HG02571 (cell line): ENCODE measurements at regions not wholly inside any gene's neighbourhood (a gene's known extent, or its start where the extent isn't known, plus 50 kb on each side); places are given as distances from the start of the nearest gene placed in this dataset.

Experiments
- ATAC-seq: cut with Tn5 transposase; IDR thresholded peaks from one replicate; pipeline ENCODE4 v1.9.1; 2021; ENCODE audit warnings: mild to moderate bottlenecking, moderate library complexity; ENCODE audit not compliant: unreplicated experiment

DNA sequence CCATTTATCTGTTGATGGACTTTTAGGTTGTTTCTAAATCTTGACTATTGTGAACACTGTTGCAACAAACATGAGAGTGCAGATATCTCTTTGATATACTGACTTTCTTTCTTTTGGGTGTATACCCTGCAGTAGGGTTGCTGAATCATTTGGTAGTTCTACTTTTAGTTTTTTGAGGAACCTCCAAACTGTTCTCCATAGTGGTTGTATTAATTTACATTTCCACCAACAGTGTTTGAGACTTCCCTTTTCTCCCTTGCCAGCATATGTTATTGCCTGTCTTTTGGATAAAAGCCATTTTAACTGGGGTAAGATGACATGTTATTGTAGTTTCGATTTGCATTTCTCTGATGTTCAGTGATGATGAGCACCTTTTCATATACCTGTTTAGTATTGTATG is 330.0 kb downstream of the DDX10 start:
- ATAC-seq: no peak

DNA sequence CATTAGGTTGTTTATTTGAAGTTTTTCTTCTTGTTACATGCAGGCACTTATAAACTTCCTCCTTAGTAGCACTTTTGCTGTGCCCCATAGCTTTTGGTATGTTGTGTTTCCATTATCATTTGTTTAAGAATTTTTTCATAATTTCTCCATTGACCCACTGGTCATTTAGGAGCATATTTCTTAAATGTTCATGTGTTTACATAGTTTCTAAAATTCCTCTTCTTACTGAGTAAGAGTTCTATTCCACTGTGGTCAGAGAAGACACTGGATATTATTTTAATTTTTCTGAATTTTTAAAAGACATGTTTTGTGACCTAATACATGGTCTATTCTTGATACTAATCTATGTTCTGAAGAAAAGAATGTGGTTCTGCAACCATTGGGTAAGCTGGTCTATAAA is 333.0 kb downstream of the DDX10 start:
- ATAC-seq: no peak

DNA sequence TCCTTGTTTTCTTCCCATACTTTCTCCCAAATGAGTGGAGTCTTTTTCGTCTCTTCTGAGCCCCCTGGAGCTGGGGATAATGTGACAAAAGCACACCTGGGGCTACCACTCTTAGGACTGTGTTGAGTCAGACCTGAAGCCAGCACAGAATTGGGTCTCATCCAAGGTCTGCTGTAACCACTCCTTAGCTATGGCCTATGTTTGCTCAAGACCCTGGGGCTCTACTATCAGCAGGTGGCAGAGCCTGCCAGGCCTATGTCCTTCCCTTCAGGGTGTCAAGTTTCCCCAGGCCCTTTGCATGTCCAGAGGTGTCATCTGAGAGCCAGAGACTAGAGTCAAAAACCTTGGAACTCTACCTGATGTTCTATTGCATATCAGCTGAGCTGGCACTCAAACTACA is 335.7 kb downstream of the DDX10 start:
- no peak for ATAC-seq

DNA sequence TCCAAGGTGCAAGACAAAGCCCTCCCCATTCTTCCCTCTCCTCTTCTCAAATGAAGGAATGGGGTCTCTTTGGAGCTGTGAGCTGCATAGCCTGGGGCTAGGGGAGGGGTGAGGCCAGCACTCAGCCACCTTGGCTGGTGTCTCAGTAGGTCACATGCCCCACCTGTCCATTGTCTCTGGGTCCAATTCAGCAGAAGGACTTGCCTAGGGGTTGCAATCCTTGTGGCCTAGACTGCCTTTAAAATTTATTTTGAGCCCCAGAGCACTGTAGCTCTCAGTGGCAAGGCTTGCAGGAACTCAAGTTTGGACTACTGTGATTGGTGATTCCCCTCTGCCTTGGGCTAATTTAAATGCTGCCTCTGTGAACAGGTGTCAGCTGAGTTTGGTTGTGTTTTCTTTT is 336.7 kb downstream of the DDX10 start:
- ATAC-seq: no peak

DNA sequence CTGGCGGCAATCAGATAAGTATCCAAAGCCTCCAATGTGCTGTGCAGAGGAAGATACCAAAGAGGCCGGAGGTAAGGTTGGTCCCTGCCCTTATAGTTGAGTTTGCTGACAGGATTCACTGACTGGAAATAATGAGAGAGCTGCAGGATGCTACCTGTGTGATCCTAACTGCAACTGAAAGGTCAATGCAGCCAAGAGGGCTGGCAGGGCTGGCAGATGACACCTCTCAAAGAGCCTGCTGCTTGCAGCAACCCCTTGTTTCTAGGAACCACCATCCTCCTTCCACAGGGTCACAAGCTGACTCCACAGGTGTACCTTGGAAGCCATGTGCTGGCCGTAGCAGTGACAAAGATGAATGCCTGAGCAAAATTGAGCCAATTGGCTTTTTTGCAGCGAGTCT is 348.1 kb downstream of the DDX10 start:
- ATAC-seq: no peak

DNA sequence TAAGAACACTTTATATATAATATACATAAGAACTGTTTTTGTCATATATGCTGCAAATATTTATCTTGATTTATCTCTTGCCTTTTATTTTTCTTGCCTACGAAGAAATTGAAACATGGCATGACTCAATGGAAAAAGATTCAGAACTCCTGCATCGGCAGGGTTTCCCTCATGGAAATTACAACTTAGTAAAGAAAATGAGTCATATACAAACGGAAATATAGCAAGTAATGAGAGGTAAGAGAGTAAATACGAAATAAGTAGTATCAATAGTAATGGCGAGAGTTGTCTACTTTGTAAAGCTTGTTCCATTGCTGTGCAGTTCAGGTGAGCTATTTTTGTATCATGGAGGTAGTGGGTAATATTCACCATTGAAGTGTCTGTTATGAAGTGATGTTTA is 350.4 kb downstream of the DDX10 start:
- no peak for ATAC-seq

DNA sequence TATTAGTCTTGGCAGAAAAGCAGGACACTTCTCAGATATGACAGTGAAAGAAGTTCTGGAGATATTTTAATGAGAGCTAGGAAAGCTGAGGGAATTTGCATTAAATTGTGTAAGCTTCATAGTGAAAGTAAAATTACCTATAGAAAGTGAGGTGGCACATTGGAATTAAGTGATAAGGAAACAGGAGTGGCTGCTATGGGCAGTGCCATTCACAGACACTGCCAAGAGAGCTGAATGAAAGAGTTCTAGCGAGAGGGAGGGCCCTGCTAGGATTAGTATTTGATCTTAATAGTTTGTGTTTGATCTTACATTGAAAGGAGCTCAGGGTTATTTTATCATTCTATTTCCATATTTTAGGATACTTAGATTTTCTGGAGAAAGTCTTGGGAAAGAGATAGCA is 351.9 kb downstream of the DDX10 start:
- ATAC-seq: no peak

DNA sequence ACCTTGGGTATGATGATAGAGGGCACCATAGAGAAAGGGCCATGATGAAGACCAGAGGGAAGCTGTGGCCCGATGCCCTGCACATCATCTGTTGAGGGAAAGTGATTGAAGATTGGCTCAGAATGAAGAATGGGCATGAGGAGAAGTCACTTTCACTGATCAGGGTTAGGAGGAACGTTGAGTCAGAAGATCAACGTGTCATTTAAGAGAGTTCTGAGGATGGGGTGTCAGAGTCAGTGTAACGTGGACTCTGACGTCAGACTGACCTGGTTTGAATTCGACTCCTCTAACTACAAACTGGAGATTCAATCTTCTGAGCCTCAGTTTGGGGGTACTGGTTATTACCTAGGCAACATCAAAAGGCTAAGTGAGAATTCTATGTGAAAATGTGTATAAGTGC is 352.6 kb downstream of the DDX10 start:
- no peak for ATAC-seq

DNA sequence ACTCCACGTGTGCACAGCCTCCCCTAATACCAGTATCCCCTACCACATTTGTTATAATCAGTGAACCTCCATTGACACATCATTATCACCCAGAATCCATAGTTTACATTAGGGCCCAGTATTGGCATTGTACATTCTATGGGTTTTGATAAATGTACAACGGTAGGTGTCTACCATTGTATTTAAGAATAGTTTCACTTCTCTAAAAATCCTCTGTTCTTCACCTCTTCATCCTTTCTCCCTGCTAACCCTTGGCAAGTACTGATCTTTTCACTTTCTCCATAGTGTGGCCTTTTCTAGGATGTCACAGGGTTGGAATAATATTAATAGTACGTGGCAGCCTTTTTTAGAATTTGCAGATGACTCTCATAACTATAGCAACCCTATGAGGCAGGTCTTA is 353.8 kb downstream of the DDX10 start:
- no peak for ATAC-seq

DNA sequence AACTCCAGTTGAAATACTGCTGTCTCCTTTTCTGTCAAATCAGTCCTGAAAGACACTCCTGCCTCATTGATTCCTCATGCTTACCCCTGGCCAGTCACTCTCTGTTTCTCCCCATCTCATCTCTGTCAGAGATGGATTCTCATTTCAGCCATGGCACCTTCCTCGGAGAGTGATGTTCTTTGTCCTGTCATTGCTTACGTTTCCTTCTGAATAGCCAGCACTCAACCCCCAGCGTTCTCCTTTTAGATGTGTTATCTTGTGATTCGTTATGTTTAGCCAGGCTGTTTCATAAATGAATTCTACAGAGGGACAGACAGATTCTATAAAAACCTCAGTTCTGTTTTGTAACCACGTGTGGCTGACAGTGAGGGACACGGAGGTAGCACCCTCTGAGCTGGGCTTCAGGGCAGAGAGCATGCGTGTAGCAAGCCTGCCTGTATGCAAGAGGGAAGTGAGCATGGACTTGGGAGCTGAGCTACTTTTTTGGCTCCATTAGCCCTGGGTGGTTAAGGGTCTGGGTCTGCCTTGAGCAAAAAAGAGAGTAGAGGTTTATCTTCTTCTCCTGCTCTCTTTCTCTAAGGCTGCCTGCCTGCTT is 354.6 kb downstream of the DDX10 start:
- ATAC-seq: no peak

DNA sequence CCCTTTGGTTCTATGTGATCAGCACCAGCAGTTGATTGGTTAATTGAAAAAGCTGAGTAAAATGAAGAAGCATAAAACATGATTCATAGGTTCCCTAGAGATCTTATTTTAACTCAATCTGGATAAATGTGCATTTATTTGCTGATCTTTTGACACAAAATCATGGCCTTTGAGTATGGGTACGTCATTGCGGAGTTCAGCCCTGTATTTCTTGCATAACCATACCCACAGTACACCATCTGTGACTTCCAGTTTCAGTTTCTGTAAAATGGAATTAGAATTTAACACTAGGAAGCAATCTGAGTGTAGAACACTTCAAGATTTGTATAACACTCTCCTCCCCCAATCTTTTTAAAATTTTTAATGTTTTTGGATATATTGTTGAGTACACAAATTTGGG is 358.2 kb downstream of the DDX10 start:
- no peak for ATAC-seq

DNA sequence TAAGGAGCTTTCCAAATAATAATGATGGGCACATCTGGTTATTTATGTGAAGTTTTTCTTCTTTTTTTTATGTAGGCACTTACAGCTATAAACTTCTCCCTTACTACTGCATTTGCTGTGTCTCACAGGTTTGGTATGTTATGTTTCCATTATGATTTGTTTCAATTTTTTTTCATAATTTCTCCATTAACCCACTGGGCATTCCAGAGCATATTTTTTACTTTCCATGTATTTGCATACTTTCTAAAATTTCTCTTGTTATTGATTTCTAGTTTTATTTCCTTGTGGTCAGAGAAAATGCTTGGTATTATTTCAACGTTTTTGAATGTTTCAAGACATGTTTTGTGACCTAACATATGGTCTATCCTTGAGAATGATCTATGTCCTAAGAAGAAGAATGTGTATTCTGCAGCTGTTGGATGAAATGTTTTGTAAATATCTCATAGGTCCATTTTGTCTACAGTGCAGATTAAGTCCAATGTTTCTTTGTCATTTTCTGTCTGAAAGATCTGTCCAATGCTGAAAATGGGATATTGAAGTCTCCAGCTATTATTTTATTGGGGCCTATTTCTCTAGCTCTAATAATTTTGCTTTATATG is 362.1 kb downstream of the DDX10 start:
- no peak for ATAC-seq

DNA sequence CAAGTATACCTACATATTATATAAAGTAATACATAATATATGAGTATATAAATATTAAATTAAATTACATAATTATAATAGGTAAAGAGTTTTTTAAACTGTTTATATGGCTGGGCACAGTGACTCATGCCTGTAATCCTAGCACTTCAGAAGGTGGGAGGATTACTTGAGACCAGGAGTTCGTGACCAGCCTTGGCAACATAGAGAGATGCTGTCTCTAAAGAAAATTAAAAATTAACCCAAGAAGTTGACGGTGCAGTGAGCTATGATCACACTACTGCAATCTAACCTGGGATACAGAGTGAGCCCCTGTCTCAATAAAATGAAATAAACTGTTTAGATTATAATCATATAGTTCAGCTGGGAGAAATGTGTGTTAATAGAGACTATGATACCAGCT is 363.0 kb downstream of the DDX10 start:
- ATAC-seq: no peak

DNA sequence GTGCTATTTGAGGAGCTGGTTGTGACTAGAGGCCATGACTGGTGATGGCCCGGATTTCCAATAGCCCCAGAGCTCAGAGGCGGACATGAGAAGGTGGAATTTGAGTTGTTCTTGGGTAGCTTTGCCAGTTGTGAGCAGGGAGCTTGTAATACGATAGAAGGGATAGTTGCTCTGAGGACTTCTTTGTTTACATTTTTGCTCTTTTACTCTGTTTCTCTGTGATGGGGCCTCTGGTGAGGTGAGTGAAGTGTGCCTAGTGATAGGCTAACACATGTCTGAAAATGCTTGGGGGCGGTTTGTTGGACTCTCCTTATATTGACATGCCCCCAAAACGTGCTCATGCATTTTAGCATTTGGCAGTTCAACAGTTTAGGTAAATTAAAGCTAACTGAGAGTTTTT is 365.1 kb downstream of the DDX10 start:
- ATAC-seq: no peak

DNA sequence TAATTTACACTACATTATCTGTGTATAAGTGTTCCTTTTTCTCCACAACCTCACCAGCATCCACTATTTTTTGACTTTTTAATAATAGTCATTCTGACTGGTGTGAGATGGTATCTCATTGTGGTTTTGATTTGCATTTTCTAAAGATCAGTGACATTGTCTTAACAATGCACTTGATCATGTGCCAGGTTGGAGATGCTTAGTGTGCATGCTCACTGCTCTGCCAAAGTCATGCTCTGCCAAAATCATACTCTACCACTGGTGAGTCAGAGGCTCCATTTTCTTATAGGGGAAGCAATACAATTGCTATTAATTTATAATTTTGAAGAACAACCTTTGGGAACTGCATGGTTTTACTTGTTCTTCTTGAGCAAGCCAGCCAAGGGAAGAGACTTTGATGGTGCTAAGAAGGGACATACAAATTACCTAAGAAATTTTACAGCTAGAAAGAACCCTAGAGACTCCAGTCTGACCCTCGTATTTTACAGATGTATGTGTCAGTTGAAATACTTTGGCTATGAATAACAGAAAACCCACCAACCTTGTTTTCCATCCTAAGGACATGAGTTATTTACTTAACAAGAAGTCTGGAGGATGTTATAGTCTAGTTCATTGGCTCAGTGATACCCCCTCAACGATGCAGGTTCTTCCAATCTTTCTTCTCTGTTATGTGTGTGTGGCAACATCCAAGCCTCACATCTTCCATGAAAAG is 368.9 kb downstream of the DDX10 start:
- ATAC-seq: no peak

DNA sequence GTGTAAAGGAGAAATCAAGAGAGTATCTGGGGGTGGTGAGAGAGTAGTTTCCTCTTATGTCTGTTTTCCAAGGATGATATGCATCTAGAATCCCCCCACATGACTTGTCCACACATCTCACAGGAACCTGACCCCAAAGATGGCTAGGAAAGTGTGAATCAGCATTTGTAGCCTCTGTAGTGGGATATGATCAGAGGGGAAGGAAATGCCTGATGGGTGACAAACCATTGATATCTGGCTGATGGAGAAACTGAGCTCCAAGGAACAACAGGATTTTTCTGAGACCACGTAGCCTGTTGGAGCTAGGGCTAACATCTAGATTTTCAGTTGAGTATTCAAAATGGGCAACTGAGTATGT is 369.4 kb downstream of the DDX10 start:
- no peak for ATAC-seq

DNA sequence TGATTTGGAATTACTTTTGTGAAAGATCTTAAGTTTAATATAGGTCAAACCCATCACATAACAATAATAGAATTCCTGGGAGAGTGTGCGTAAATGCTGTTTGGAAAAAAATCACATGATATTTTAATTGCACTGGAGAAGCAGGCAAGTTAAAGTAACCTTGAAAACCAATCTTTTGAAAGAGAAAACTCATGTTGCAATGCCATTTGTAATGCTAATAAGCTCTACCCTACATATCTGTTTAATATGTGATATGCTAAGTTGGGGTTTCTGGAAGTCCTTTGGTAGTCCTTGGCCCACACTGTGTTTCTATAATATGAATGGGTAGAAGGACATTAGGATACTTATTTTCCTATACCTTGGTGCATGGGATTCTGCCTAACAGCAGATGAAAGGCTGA is 370.4 kb downstream of the DDX10 start:
- no peak for ATAC-seq

DNA sequence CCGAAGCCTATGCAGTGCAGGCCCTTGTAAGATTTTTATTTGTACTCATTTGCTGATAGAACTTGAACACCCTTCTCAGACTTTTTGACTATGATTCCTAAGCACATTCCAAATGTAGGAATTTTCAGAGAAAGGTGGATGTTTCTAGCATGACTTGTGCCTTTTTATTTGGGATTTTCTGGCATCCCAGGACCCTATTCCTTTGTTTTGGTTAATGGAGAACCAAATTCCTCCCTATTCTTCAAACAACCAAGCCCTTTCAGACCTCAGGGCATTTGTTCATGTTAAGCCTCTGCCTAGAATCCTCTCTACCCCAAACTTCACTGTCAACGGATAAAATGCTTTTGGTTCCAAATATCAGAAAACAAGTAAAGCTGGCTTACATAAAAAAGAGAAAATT is 371.1 kb downstream of the DDX10 start:
- ATAC-seq: no peak

DNA sequence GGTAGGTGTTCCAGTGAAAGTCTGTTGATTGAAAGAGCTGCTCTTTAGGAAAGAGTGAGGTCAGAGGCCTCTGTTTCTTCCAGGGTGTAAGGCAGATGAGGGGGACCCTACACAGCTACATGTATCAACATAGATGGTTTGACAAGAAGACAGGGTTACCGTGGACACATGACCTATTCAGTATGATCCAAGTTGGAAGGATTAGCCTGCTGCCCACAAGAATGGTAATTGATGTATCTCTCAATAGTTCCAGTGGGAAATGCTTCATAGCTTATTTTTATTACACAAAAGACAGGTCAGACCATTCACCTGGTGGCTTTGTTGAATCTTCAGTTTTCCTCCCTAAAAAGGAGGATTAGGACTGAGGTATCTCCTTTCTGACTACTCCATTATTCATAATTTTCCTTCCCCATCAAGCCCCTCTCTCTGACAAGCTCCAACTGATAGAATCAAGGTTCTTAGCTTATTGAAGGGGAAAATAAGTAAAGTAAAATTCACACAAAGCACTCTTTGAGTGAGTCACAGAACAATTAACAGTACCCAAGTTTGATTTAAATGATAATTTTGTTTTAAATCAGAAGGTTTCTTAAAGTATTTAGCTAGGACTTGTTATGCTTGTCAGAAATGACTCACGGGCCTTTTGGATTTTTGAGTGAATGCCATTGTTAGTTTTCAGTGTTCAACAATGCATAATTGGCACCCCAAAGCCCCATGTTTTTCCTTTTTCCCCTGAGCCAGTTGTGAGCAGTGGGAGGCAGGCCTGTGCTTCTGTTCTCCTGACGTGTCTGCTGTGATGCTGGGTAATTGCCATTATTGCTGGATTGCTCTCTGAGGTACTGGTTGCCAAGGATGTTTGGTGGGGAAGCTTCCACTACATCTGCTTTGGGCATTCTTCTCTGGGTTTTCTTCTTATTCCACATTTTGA is 373.2 kb downstream of the DDX10 start:
- no peak for ATAC-seq

DNA sequence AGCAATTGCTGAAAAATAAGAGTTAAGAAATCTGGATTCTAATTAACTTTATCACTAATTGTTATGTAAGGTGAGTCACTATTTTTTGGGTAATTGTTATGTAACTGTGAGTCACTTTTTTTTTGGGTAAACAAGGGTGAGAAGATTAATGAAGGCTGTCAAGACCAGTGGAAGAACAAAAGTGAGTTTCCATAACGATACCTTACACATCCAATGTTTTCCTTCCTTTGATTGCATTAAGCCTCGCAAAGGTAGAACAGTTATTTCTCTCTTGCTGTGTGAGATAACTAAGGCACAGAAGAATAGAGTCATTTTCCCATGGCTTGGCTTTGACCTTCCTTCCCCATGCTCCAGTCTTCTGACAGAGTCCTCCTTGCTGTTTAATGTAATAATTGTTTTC is 374.7 kb downstream of the DDX10 start:
- no peak for ATAC-seq

DNA sequence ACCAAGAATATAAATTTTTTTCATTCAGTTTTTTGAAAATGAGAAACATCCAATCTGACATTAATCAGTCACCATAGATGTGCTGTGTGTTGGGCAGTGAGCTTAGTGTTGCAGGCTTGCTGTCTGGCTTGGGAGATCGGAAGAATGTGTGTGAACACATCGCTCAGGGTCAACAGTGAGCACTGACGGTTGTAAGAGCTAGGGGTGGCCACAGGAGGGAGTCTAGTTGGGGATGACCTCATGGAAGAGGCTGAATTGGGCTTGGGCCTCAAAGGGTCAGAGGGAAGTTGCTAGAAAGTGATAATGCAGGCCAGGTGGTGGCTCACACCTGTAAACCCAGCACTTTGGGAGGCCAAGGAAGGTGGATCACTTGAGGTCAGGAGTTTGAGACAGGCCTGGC is 375.4 kb downstream of the DDX10 start:
- no peak for ATAC-seq

DNA sequence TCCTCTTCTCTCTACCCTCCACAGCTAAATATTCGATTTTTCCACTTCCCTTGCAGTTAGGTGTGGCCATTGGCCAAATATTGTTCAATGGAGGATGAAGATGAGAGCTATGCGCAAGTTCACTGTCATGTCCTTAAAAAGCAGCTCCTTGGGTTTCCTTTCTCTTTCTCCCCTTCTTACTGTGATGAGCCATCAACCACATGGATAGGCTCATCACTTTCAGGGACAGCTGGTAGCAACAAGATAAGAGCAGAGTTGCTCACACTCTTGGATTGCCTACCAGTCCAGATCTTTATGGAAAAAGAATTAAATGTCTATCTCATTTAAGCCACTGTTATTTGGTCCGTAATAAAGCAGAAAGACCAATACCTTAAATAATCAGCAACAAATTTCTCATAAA is 377.0 kb downstream of the DDX10 start:
- no peak for ATAC-seq
